PC-3 (cell line): ENCODE measurements at regions not wholly inside any gene's neighbourhood (a gene's known extent, or its start where the extent isn't known, plus 50 kb on each side); places are given as distances from the start of the nearest gene placed in this dataset.

Experiments used
- EZH2 ChIP-seq: fragments of 300-600 bp; sonication (generic); IDR thresholded peaks from one replicate; pipeline ENCODE4 v1.6.1; 2017; ENCODE audit warnings: antibody characterized with exemption, mild to moderate bottlenecking, low read length; ENCODE audit not compliant: unreplicated experiment
- EZH2phosphoT487 ChIP-seq: fragments of 300-600 bp; sonication (generic); IDR thresholded peaks from 2 replicates; pipeline ENCODE4 v1.6.1; 2018; ENCODE audit warnings: mild to moderate bottlenecking, antibody characterized with exemption, low read length, borderline replicate concordance
- TF ChIP-seq, protein P1 (sequence below): fragments of 300-600 bp; sonication (generic); conservative IDR thresholded peaks from 2 replicates; pipeline ENCODE4 v1.5.1; 2017; ENCODE audit warnings: antibody characterized with exemption, low read depth, mild to moderate bottlenecking, low read length

DNA sequence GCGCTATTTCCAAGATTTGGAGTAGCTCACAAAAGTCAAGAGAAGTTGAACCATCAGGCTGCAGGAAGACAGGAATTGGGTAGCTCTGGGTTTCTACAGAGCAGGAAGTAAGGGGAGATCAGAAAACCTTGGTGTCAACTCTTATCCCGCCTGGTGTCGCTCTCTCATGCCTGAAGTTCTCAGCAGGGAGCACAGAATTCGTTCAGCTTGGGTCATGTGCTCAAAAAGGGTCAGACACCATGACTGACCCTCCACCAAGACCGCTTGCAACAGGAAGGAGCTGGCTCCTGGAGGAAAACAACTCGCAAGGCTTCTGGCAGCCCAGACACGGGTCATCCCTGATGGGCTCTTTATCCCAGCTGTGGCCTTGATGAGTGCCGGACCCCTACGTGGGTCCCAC is 93.7 kb upstream of the MSX1 start:
- TF ChIP-seq, protein P1, sequence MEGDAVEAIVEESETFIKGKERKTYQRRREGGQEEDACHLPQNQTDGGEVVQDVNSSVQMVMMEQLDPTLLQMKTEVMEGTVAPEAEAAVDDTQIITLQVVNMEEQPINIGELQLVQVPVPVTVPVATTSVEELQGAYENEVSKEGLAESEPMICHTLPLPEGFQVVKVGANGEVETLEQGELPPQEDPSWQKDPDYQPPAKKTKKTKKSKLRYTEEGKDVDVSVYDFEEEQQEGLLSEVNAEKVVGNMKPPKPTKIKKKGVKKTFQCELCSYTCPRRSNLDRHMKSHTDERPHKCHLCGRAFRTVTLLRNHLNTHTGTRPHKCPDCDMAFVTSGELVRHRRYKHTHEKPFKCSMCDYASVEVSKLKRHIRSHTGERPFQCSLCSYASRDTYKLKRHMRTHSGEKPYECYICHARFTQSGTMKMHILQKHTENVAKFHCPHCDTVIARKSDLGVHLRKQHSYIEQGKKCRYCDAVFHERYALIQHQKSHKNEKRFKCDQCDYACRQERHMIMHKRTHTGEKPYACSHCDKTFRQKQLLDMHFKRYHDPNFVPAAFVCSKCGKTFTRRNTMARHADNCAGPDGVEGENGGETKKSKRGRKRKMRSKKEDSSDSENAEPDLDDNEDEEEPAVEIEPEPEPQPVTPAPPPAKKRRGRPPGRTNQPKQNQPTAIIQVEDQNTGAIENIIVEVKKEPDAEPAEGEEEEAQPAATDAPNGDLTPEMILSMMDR = no peak
- TF ChIP-seq EZH2 (no peak), EZH2phosphoT487 (no peak)
